Activated naive CD4-positive, alpha-beta T cell treated with anti-CD3 and anti-CD28 coated beads, Interleukin-2, amount 10 ng/mL, durations not matched to agents 7 days and 5 days (primary cell): ENCODE measurements at regions not wholly inside any gene's neighbourhood (a gene's known extent, or its start where the extent isn't known, plus 50 kb on each side); places are given as distances from the start of the nearest gene placed in this dataset.

Source experiments
- CTCF ChIA-PET: fragments of 350-600 bp; sonication (Branson Sonifier 250); formaldehyde crosslinking; loops from one replicate; lab custom pipeline; 2021; ENCODE audit warnings: antibody characterized with exemption; lab: Charles Lee
- DNase-seq: peaks from one replicate; pipeline ENCODE4 v3.0.0-alpha.2; 2020
- H3K27ac Mint-ChIP-seq: one replicate; pipeline ENCODE4 v1.8.0; 2021; ENCODE audit warnings: mild to moderate bottlenecking, moderate library complexity, mixed read lengths
- H3K27me3 Mint-ChIP-seq: one replicate; pipeline ENCODE4 v1.8.0; 2021; ENCODE audit warnings: mild to moderate bottlenecking, mixed read lengths
- H3K36me3 Mint-ChIP-seq: one replicate; pipeline ENCODE4 v1.8.0; 2021; ENCODE audit warnings: mixed read lengths
- H3K4me1 Mint-ChIP-seq: one replicate; pipeline ENCODE4 v1.8.0; 2021; ENCODE audit warnings: mixed read lengths
- H3K4me3 Mint-ChIP-seq: one replicate; pipeline ENCODE4 v1.8.0; 2021; ENCODE audit warnings: mild to moderate bottlenecking, moderate library complexity, mixed read lengths
- H3K9me3 Mint-ChIP-seq: one replicate; pipeline ENCODE4 v1.8.0; 2021; ENCODE audit warnings: mixed read lengths

- DNase-seq, result no peak
- H3K36me3 Mint-ChIP-seq, result no peaks in the 10 kb centered on the region
- H3K4me1 Mint-ChIP-seq, result no peaks in the 10 kb centered on the region
- H3K4me3 Mint-ChIP-seq, result no peak overlapping the region
- H3K27me3 Mint-ChIP-seq, result peaks cover 13% of the 10 kb centered on the region
- H3K27ac Mint-ChIP-seq, result no peak overlapping the region
- H3K9me3 Mint-ChIP-seq, result no peaks in the 10 kb centered on the region
- CTCF ChIA-PET, result no interaction called here
Measured at GRCh38 chr3:160152638-160153037, 72.6 kb upstream of the C3orf80 start.

DNA sequence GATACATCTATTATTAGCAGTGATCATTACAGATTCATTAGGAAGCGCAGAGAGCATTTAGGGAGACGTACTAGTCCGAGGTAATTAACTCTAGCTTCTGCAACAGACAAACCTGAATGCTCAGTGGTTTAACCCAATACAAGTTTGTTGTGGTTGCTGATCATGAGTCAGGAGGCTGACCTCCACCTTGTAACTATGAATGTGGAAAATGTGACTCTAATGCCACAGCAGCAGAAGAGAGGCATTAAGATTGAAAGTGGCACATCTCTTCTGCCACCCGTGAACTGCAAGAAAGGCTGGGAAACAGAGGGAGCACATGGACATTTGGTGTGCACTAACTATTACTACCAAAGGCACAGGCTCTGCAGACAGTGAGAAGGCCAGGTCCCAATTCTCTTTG, 71.2 kb upstream of the C3orf80 start:
- CTCF ChIA-PET, result no interaction called here
- Mint-ChIP-seq H3K27me3 (peaks cover 17% of the 10 kb centered on the region), H3K4me1 (no peaks in the 10 kb centered on the region), H3K4me3 (no peak overlapping the region), H3K27ac (no peak overlapping the region), H3K9me3 (no peaks in the 10 kb centered on the region), H3K36me3 (no peaks in the 10 kb centered on the region)
- no peak for DNase-seq

DNA sequence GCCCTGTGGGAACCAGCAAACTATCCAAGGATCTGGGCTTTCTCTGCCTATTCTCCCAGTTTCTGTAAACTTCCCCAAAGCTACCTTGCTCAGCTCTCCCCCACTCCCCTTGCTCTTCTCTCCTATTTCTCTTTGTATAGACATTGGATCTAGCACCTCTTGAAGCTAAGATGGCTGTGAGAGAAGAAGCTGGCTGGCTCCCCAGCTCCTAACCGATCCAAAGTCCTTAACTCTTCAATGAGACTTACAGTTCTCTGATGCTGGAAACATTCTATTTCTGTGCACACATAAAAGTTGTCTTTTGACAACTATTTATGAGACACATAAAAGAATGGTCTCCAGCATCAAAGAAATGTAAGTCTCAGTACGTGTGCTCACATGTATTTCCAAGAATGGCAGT, 70.6 kb upstream of the C3orf80 start:
- CTCF ChIA-PET, result no interaction called here
- peaks cover 17% of the 10 kb centered on the region for H3K27me3 Mint-ChIP-seq
- H3K27ac Mint-ChIP-seq, result no peak overlapping the region
- no peaks in the 10 kb centered on the region for H3K4me1 Mint-ChIP-seq
- H3K4me3 Mint-ChIP-seq, result no peak overlapping the region
- no peaks in the 10 kb centered on the region for H3K36me3 Mint-ChIP-seq
- H3K9me3 Mint-ChIP-seq, result no peaks in the 10 kb centered on the region
- DNase-seq, result no peak

DNA sequence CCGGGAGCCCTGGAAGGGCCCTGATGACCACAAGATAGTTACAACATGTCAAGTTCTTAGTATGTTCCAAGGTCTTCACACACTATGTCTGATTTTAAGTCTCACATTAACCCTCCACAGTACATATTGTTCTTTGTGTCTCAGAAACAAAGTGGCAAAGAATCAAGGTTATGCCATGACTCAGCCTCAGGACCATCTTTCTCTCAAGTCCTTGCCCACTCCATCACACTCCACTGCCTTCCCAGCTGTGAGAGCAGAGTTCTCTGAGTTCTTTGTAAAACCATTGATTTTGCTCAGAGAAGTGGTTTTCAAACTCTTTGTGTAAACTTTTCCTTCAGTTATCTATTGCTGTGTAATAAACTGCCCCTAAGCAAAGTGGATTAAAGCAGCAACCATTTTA, 67.9 kb upstream of the C3orf80 start:
- H3K4me3 Mint-ChIP-seq, result no peak overlapping the region

GRCh38 chr3:160159341-160159740, 65.9 kb upstream of the C3orf80 start:
- CTCF ChIA-PET, result no interaction called here

More for the DNA sequence above, 67.9 kb upstream of the C3orf80 start:
- Mint-ChIP-seq H3K36me3 (no peaks in the 10 kb centered on the region), H3K27me3 (peaks cover 25% of the 10 kb centered on the region), H3K4me1 (no peaks in the 10 kb centered on the region), H3K9me3 (no peaks in the 10 kb centered on the region), H3K27ac (no peak overlapping the region)
- DNase-seq, result no peak
- CTCF ChIA-PET, result no interaction called here

DNA sequence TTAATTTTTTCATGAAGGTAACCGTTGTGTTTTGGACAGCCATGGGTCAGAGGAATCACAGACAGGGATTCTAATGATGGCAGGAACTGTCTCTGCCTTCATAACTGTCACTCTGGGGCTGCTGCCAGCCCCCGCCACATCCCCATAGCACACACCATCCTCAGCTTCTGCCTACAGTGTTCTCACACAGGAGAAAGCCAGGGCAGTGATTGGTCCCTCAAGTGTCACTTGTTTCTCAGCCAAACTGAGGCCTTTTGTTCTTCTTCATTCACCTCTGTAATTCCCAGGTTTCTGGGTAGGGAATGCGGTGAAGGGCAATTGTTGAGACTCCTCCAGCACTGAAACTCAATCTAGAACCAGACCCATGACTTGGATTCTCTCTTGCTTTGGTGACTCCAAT, 65.4 kb upstream of the C3orf80 start:
- CTCF ChIA-PET, result no interaction called here

More at GRCh38 chr3:160159341-160159740, 65.9 kb upstream of the C3orf80 start:
- Mint-ChIP-seq H3K9me3 (no peaks in the 10 kb centered on the region), H3K27ac (no peak overlapping the region), H3K4me1 (no peaks in the 10 kb centered on the region), H3K4me3 (no peak overlapping the region), H3K36me3 (no peaks in the 10 kb centered on the region), H3K27me3 (peaks cover 27% of the 10 kb centered on the region)
- DNase-seq, result no peak

DNA sequence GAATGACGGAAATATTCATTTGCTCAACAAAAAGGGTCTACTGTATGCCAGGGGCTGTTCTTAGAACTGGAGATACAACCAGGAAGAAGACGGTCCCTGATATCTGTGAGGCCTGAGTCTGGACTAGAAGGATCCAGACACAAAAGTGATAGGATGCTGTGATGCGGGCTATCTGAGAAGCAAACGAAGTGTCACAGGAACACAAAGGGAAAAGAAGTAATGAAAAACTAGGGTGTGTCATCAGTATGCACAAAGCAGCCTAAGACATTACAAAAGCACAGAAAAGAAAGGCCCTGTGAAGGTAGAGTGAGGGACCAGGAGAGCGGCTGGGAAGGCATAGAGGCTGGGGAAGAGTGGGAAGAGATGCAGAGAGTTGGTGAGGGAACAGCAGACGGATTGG, 63.3 kb upstream of the C3orf80 start:
- H3K27me3 Mint-ChIP-seq, result peaks cover 13% of the 10 kb centered on the region
- CTCF ChIA-PET, result interaction anchor here (1.7 to 2.4 kb wide), 2 partner anchors 25 to 180 kb away, joined by 8 to 9 read pairs; no protein-coding TSS in a partner anchor
- H3K4me1 Mint-ChIP-seq, result no peaks in the 10 kb centered on the region
- no peak overlapping the region for H3K4me3 Mint-ChIP-seq
- H3K27ac Mint-ChIP-seq, result no peak overlapping the region
- DNase-seq, result no peak
- H3K36me3 Mint-ChIP-seq, result no peaks in the 10 kb centered on the region
- no peaks in the 10 kb centered on the region for H3K9me3 Mint-ChIP-seq

More for the DNA sequence above, 65.4 kb upstream of the C3orf80 start:
- Mint-ChIP-seq H3K27ac (no peak overlapping the region), H3K36me3 (no peaks in the 10 kb centered on the region), H3K27me3 (peaks cover 27% of the 10 kb centered on the region), H3K9me3 (no peaks in the 10 kb centered on the region), H3K4me1 (no peaks in the 10 kb centered on the region), H3K4me3 (no peak overlapping the region)
- DNase-seq, result no peak

DNA sequence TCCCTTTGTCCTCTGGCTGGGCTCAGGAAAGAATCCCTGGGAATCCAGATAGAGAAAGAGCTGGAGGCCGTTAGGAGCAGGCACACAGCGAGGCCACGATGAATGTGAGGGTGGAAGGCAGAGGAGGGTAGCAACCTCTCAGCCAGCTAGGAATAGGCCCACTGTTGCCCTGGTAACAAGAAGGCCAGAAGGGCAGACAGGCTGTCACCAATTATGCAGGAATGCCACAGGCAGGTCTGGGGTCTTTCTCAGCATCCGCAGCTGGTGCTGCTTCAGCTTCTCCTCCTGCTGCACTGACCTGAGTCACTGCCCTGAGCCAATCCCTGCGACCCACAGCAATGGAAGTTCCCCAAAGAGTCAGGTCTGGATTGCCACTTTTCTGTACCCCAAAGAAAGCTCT, 62.8 kb upstream of the C3orf80 start:
- peaks cover 13% of the 10 kb centered on the region for H3K27me3 Mint-ChIP-seq
- H3K4me3 Mint-ChIP-seq, result no peak overlapping the region
- no peak overlapping the region for H3K27ac Mint-ChIP-seq
- no peaks in the 10 kb centered on the region for H3K4me1 Mint-ChIP-seq
- CTCF ChIA-PET, result interaction anchor here (0.6 to 2.4 kb wide), 8 partner anchors 10 to 279 kb away, joined by 3 to 9 read pairs (median 8); no protein-coding TSS in a partner anchor
- DNase-seq, result no peak
- H3K9me3 Mint-ChIP-seq, result no peaks in the 10 kb centered on the region
- H3K36me3 Mint-ChIP-seq, result no peaks in the 10 kb centered on the region

GRCh38 chr3:160163229-160163878, 61.9 kb upstream of the C3orf80 start:
- Mint-ChIP-seq H3K4me3 (no peak overlapping the region), H3K36me3 (no peaks in the 10 kb centered on the region), H3K27ac (no peak overlapping the region), H3K4me1 (no peaks in the 10 kb centered on the region), H3K9me3 (no peaks in the 10 kb centered on the region), H3K27me3 (peaks cover 11% of the 10 kb centered on the region)
- CTCF ChIA-PET, result interaction anchor here (0.6 to 2.4 kb wide), 20 partner anchors 9 to 324 kb away, joined by 3 to 9 read pairs (median 4); no protein-coding TSS in a partner anchor
- no peak for DNase-seq

DNA sequence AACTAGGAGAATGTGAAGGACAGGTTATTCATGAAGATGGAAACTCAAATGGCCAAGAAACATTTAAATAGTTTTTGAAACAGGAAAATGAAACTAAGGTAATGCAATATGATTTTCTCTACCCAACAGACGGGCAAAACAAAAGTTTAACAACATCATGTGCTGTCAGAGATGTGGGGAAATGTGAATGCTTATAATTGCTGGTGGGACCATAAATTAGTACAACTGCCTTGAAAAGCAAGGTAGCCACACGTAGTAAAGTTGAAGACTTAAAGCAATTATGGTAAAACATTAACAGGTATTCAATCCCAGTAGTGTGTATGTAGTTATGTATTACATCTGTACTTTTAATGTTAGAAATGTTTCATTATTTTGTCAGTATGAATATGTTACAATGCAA, 57.0 kb upstream of the C3orf80 start:
- H3K9me3 Mint-ChIP-seq, result no peaks in the 10 kb centered on the region
- H3K36me3 Mint-ChIP-seq, result no peaks in the 10 kb centered on the region
- CTCF ChIA-PET, result no interaction called here
- no peak overlapping the region for H3K27ac Mint-ChIP-seq
- no peak for DNase-seq
- H3K4me1 Mint-ChIP-seq, result peaks cover 14% of the 10 kb centered on the region
- peaks cover 8% of the 10 kb centered on the region for H3K27me3 Mint-ChIP-seq
- H3K4me3 Mint-ChIP-seq, result no peak overlapping the region

GRCh38 chr3:160169139-160169976, 55.9 kb upstream of the C3orf80 start:
- Mint-ChIP-seq H3K4me3 (no peak overlapping the region), H3K27ac (no peak overlapping the region), H3K9me3 (no peaks in the 10 kb centered on the region), H3K27me3 (peaks cover 8% of the 10 kb centered on the region), H3K36me3 (no peaks in the 10 kb centered on the region), H3K4me1 (peaks cover 14% of the 10 kb centered on the region)
- no peak for DNase-seq
- CTCF ChIA-PET, result no interaction called here

DNA sequence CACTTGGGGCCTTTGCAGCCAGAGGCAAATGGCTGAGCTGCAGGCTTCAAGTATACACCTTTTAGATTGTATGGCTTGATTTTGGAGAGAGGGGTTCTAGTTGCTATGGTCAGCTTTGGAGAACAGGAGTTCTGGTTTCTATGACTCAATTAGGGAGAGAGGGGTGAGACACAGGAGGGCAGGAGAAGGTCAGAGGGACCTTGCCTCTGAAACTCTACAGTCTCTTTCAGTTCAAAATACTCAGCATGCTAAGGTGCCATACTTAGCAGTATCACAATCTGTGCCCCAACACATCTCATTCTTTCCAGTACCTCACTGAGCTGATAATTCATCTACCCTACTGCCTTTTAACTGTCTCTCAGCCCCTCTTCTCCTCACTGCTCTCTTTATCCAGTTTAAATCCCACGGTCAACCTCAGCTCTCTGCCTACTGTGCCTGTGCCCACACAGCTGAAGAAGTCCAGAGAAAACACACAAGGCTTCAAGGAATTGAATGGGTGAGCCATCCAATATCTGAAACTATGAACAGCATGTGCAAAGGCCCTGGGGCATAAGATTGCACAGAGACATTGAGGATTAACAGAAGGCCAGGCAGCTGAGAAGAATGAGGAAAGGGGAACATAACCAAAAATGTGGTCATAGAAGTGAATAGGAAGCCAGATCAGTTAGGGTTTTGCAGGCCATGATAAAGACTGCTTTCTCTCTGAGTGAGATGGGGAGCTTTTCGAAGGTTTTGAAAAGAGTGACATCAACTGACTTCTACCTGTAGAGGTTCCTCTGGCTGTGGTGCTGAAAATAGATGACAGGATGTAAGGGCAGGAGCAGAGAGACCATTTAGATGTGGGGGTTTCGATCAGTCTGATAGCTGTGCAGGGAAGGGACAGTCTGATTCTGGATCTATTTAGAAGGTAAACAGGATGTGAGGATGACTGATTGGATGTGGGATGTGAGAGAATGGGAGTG, 54.5 kb upstream of the C3orf80 start:
- Mint-ChIP-seq H3K27me3 (peaks cover 8% of the 10 kb centered on the region), H3K4me3 (no peak overlapping the region), H3K36me3 (no peaks in the 10 kb centered on the region), H3K9me3 (no peaks in the 10 kb centered on the region), H3K4me1 (peaks cover 14% of the 10 kb centered on the region), H3K27ac (no peak overlapping the region)
- no peak for DNase-seq
- CTCF ChIA-PET, result interaction anchor here (0.8 to 1.2 kb wide), 2 partner anchors 14 to 182 kb away, joined by 3 to 4 read pairs; partner anchors contain the start of gene IL12A

DNA sequence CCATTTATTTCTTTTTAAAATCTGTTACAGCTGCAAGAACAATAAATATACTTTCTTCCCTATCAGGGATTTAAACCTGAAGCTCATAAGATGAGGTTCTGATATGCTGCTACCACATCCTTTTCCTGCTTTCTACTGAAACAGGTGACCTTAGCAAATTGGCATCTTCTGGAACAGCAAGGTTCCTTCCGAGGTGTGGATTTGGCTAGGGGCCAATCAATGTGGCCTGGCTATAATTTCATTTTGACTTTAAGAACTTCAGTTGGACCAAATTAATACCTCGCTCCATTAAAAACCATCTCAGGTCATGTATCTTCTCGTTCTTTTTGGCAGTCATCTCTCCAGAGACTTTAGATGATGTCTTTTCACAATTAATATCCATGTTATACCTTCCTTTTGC, 53.4 kb upstream of the C3orf80 start:
- CTCF ChIA-PET, result interaction anchor here (1.2 kb wide), 1 partner anchor 9 kb away, joined by 5 read pairs; no protein-coding TSS in a partner anchor
- H3K27ac Mint-ChIP-seq, result peak overlapping the region; percentile 58

GRCh38 chr3:160174621-160175020, 50.6 kb upstream of the C3orf80 start:
- CTCF ChIA-PET, result no interaction called here
- H3K27me3 Mint-ChIP-seq, result peaks cover 2% of the 10 kb centered on the region

More for the DNA sequence above, 53.4 kb upstream of the C3orf80 start:
- DNase-seq, result no peak
- Mint-ChIP-seq H3K27me3 (peaks cover 8% of the 10 kb centered on the region), H3K4me3 (no peak overlapping the region), H3K4me1 (peaks cover 14% of the 10 kb centered on the region), H3K9me3 (no peaks in the 10 kb centered on the region), H3K36me3 (no peaks in the 10 kb centered on the region)

More at GRCh38 chr3:160174621-160175020, 50.6 kb upstream of the C3orf80 start:
- DNase-seq, result no peak
- peaks cover 14% of the 10 kb centered on the region for H3K4me1 Mint-ChIP-seq
- H3K36me3 Mint-ChIP-seq, result no peaks in the 10 kb centered on the region
- no peak overlapping the region for H3K4me3 Mint-ChIP-seq
- no peak overlapping the region for H3K27ac Mint-ChIP-seq
- H3K9me3 Mint-ChIP-seq, result peaks cover 2% of the 10 kb centered on the region
